ENCODE measurements at regions not wholly inside any gene's neighbourhood (a gene's known extent, or its start where the extent isn't known, plus 50 kb on each side); places are given as distances from the start of the nearest gene placed in this dataset.

- H3K9me3 ChIP-seq (ENCODE audit: control insufficient read depth in 2 of 2, insufficient read depth in 1 of 2, low read depth in 1 of 2, low read length in 1 of 2), result no peaks in the 10 kb centered on the region
- DNase-seq (no peak), FAIRE-seq (no peak)
- 56 to 69% (median 58%) methylated on average over 3 of the region's 3 CpGs for WGBS, 3 donors
- no peaks in the 10 kb centered on the region for H3K4me1 ChIP-seq (ENCODE audit: control insufficient read depth in 3 of 3, insufficient read depth in 2 of 3, low read depth in 1 of 3, low read length in 2 of 3)
- no peaks in the 10 kb centered on the region for H3K27me3 ChIP-seq (ENCODE audit: control insufficient read depth in 3 of 3, insufficient read depth in 3 of 3, low read length in 3 of 3)
- H3K27ac ChIP-seq (ENCODE audit: low read depth in 1 of 3, low read length in 2 of 3), result no peak overlapping the region
- H3K36me3 ChIP-seq (ENCODE audit: control insufficient read depth in 3 of 3, insufficient read depth in 2 of 3, low read depth in 1 of 3, low read length in 3 of 3), result no peaks in the 10 kb centered on the region
- H3K4me3 ChIP-seq (ENCODE audit: low read depth in 1 of 3, low read length in 3 of 3), result no peak overlapping the region
These were observed 283.9 kb upstream of the EEF2KMT start for GRCh38 chr16:5381481-5381880.

- Histone ChIP-seq H3K4me3 (ENCODE audit: low read depth in 1 of 3, low read length in 3 of 3) (no peak overlapping the region), H3K36me3 (ENCODE audit: control insufficient read depth in 3 of 3, insufficient read depth in 2 of 3, low read depth in 1 of 3, low read length in 3 of 3) (no peaks in the 10 kb centered on the region), H3K4me1 (ENCODE audit: control insufficient read depth in 3 of 3, insufficient read depth in 2 of 3, low read depth in 1 of 3, low read length in 2 of 3) (no peaks in the 10 kb centered on the region), H3K27me3 (ENCODE audit: control insufficient read depth in 3 of 3, insufficient read depth in 3 of 3, low read length in 3 of 3) (no peaks in the 10 kb centered on the region), H3K9me3 (ENCODE audit: control insufficient read depth in 2 of 2, insufficient read depth in 1 of 2, low read depth in 1 of 2, low read length in 1 of 2) (no peaks in the 10 kb centered on the region), H3K27ac (ENCODE audit: low read depth in 1 of 3, low read length in 2 of 3) (no peak overlapping the region)
- no peak for DNase-seq
- WGBS, 3 donors, result 76 to 88% (median 79%) methylated on average over 10 of the region's 10 CpGs
- FAIRE-seq, result no peak
These were observed 282.4 kb upstream of the EEF2KMT start for GRCh38 chr16:5379954-5380353.

DNA sequence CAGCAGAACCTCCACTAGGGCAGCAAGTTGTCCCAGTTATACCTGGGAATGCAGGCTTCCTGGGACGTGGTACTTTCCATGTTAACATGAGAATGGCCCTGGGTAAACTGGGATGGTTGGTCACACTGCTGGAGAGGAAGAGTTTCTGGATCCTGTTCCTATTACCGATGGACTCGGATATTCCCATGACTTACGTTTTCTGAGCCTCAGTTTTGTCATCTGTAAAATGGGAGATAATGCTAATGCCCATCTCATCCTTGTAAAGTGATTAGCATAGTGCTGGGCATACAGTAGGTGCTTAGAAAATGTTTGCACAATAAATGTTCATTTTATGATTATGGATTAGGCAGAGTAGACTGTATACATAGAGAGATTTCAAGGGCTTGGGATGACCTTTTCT lies 280.9 kb upstream of the EEF2KMT start:
- Histone ChIP-seq H3K27me3 (ENCODE audit: control insufficient read depth in 3 of 3, insufficient read depth in 3 of 3, low read length in 3 of 3) (no peaks in the 10 kb centered on the region), H3K27ac (ENCODE audit: low read depth in 1 of 3, low read length in 2 of 3) (no peak overlapping the region), H3K36me3 (ENCODE audit: control insufficient read depth in 3 of 3, insufficient read depth in 2 of 3, low read depth in 1 of 3, low read length in 3 of 3) (no peaks in the 10 kb centered on the region), H3K9me3 (ENCODE audit: control insufficient read depth in 2 of 2, insufficient read depth in 1 of 2, low read depth in 1 of 2, low read length in 1 of 2) (no peaks in the 10 kb centered on the region), H3K4me1 (ENCODE audit: control insufficient read depth in 3 of 3, insufficient read depth in 2 of 3, low read depth in 1 of 3, low read length in 2 of 3) (no peaks in the 10 kb centered on the region), H3K4me3 (ENCODE audit: low read depth in 1 of 3, low read length in 3 of 3) (no peak overlapping the region)
- FAIRE-seq (no peak), DNase-seq (no peak)
- WGBS, 3 donors, result 72 to 78% (median 74%) methylated on average over 4 of the region's 4 CpGs

DNA sequence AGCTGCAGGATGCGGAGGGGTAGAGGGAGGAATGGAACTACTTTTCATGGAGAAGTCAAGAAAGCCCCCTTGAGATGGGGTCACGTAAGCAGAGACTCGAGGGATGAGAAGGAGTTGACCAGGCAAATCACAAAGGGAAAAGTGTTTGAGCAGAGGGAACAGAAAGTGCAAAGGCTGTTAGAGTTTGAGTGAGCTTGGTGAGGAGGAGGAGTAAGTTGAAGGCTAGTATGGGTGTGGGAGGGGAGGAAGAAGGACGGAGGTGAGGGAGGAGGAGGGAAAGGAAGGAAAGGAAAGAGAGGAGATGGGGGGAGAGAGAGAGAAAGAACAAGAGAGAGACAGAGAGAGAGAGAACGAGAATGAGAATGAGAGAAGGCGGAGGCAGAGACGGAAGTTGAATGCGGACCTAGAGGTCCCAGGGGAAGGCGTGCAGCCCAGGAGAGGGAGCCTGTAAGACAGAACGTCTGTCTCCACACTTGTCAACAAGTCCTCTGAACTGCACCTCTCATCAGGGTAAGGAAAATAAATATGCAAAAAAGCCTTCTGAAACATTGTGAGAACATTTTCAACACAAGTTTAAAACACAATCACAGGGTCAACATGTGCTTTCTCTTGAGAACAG lies 279.8 kb upstream of the EEF2KMT start:
- no peaks in the 10 kb centered on the region for H3K27me3 ChIP-seq (ENCODE audit: control insufficient read depth in 3 of 3, insufficient read depth in 3 of 3, low read length in 3 of 3)
- DNase-seq, result no peak
- H3K9me3 ChIP-seq (ENCODE audit: control insufficient read depth in 2 of 2, insufficient read depth in 1 of 2, low read depth in 1 of 2, low read length in 1 of 2), result no peaks in the 10 kb centered on the region
- no peaks in the 10 kb centered on the region for H3K36me3 ChIP-seq (ENCODE audit: control insufficient read depth in 3 of 3, insufficient read depth in 2 of 3, low read depth in 1 of 3, low read length in 3 of 3)
- no peak overlapping the region for H3K4me3 ChIP-seq (ENCODE audit: low read depth in 1 of 3, low read length in 3 of 3)
- H3K27ac ChIP-seq (ENCODE audit: low read depth in 1 of 3, low read length in 2 of 3), result no peak overlapping the region
- 38 to 56% (median 50%) methylated on average over 10 of the region's 10 CpGs for WGBS, 3 donors
- no peaks in the 10 kb centered on the region for H3K4me1 ChIP-seq (ENCODE audit: control insufficient read depth in 3 of 3, insufficient read depth in 2 of 3, low read depth in 1 of 3, low read length in 2 of 3)
- no peak for FAIRE-seq

- WGBS, 3 donors, result 23 to 58% (median 37%) methylated on average over 4 of the region's 4 CpGs
- no peaks in the 10 kb centered on the region for H3K36me3 ChIP-seq (ENCODE audit: control insufficient read depth in 3 of 3, insufficient read depth in 2 of 3, low read depth in 1 of 3, low read length in 3 of 3)
- H3K4me3 ChIP-seq (ENCODE audit: low read depth in 1 of 3, low read length in 3 of 3), result no peak overlapping the region
- FAIRE-seq, result no peak
- no peak for DNase-seq
- no peaks in the 10 kb centered on the region for H3K4me1 ChIP-seq (ENCODE audit: control insufficient read depth in 3 of 3, insufficient read depth in 2 of 3, low read depth in 1 of 3, low read length in 2 of 3)
- peaks cover 0 to 2% (median 0%) of the 10 kb centered on the region in 3 donors for H3K27me3 ChIP-seq (ENCODE audit: control insufficient read depth in 3 of 3, insufficient read depth in 3 of 3, low read length in 3 of 3)
- no peak overlapping the region for H3K27ac ChIP-seq (ENCODE audit: low read depth in 1 of 3, low read length in 2 of 3)
- H3K9me3 ChIP-seq (ENCODE audit: control insufficient read depth in 2 of 2, insufficient read depth in 1 of 2, low read depth in 1 of 2, low read length in 1 of 2), result no peaks in the 10 kb centered on the region
These were observed 276.6 kb upstream of the EEF2KMT start for GRCh38 chr16:5374184-5374583.

DNA sequence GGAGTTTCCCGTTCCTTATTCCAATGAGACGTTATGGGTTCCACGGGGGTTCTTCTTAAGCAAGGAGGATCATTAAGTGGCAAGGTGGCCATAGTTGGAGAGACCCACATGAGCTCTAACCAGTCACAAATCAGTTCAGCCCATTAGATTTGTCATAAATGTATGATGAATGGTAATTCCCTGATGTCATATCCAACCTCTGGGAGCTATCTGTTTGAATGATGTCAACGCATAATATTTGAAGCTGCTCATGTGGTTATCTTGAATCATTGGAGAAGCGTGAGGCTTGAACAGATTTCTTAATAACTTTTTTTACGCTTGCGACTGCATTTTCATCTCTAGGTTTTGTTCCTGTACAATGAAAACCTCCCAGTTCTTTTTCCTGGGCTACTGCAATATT lies 270.4 kb upstream of the EEF2KMT start:
- Histone ChIP-seq H3K4me3 (ENCODE audit: low read depth in 1 of 3, low read length in 3 of 3) (no peak overlapping the region), H3K9me3 (ENCODE audit: control insufficient read depth in 2 of 2, insufficient read depth in 1 of 2, low read depth in 1 of 2, low read length in 1 of 2) (no peaks in the 10 kb centered on the region), H3K27ac (ENCODE audit: low read depth in 1 of 3, low read length in 2 of 3) (no peak overlapping the region), H3K36me3 (ENCODE audit: control insufficient read depth in 3 of 3, insufficient read depth in 2 of 3, low read depth in 1 of 3, low read length in 3 of 3) (no peaks in the 10 kb centered on the region), H3K4me1 (ENCODE audit: control insufficient read depth in 3 of 3, insufficient read depth in 2 of 3, low read depth in 1 of 3, low read length in 2 of 3) (no peaks in the 10 kb centered on the region), H3K27me3 (ENCODE audit: control insufficient read depth in 3 of 3, insufficient read depth in 3 of 3, low read length in 3 of 3) (peaks cover 0 to 2% (median 0%) of the 10 kb centered on the region in 3 donors)
- DNase-seq, result no peak
- FAIRE-seq, result no peak
- 79 to 89% (median 89%) methylated on average over 7 of the region's 7 CpGs for WGBS, 3 donors

DNA sequence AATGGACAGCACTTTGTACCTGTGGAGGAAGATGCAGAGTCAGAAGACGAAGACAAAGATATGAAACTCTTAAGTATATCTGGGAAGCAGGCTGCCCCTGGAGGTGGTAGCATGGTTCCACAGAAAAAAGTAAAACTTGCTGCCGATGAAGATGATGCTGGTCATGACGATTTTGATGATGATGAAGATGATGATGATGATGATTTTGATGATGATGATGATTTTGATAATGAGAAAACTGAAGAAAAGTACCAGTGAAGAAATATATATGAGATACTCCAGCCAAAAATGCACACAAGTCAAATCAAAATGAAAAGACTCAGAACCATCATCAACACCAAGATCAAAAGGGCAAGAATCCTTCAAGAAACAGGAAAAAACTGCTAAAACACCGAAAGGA lies 268.5 kb upstream of the EEF2KMT start:
- H3K27me3 ChIP-seq (ENCODE audit: control insufficient read depth in 3 of 3, insufficient read depth in 3 of 3, low read length in 3 of 3), result no peaks in the 10 kb centered on the region
- no peaks in the 10 kb centered on the region for H3K9me3 ChIP-seq (ENCODE audit: control insufficient read depth in 2 of 2, insufficient read depth in 1 of 2, low read depth in 1 of 2, low read length in 1 of 2)
- DNase-seq (no peak), FAIRE-seq (no peak)
- no peak overlapping the region for H3K4me3 ChIP-seq (ENCODE audit: low read depth in 1 of 3, low read length in 3 of 3)
- H3K4me1 ChIP-seq (ENCODE audit: control insufficient read depth in 3 of 3, insufficient read depth in 2 of 3, low read depth in 1 of 3, low read length in 2 of 3), result no peaks in the 10 kb centered on the region
- H3K27ac ChIP-seq (ENCODE audit: low read depth in 1 of 3, low read length in 2 of 3), result no peak overlapping the region
- 41 to 69% (median 63%) methylated on average over 4 of the region's 4 CpGs for WGBS, 3 donors
- H3K36me3 ChIP-seq (ENCODE audit: control insufficient read depth in 3 of 3, insufficient read depth in 2 of 3, low read depth in 1 of 3, low read length in 3 of 3), result no peaks in the 10 kb centered on the region

DNA sequence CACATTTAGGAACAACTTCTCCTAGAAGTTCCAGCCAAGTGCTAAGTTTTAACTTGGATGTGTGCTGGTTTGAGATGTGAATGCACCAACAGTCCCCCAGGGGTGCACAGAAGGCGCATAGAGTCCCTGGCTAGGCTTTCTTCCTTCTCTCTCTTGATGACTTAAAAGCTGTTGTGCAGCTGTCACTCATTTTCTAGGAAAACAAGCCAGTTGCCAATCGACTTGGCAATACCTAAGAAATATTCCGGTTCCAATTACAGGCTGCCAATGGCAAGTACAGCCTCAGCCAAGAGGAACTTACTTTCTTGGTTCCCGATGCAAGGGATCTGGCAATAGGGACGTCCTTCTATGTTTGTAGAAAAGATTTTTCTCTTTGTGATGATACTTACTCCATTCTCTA lies 266.6 kb upstream of the EEF2KMT start:
- no peak overlapping the region for H3K27ac ChIP-seq (ENCODE audit: low read depth in 1 of 3, low read length in 2 of 3)
- no peaks in the 10 kb centered on the region for H3K4me1 ChIP-seq (ENCODE audit: control insufficient read depth in 3 of 3, insufficient read depth in 2 of 3, low read depth in 1 of 3, low read length in 2 of 3)
- no peaks in the 10 kb centered on the region for H3K9me3 ChIP-seq (ENCODE audit: control insufficient read depth in 2 of 2, insufficient read depth in 1 of 2, low read depth in 1 of 2, low read length in 1 of 2)
- H3K4me3 ChIP-seq (ENCODE audit: low read depth in 1 of 3, low read length in 3 of 3), result no peak overlapping the region
- DNase-seq, result no peak
- H3K36me3 ChIP-seq (ENCODE audit: control insufficient read depth in 3 of 3, insufficient read depth in 2 of 3, low read depth in 1 of 3, low read length in 3 of 3), result no peaks in the 10 kb centered on the region
- 68 to 73% (median 69%) methylated on average over 5 of the region's 5 CpGs for WGBS, 3 donors
- H3K27me3 ChIP-seq (ENCODE audit: control insufficient read depth in 3 of 3, insufficient read depth in 3 of 3, low read length in 3 of 3), result no peaks in the 10 kb centered on the region
- no peak for FAIRE-seq

GRCh38 chr16:5361322-5361721 lies 263.7 kb upstream of the EEF2KMT start:
- Histone ChIP-seq H3K27me3 (ENCODE audit: control insufficient read depth in 3 of 3, insufficient read depth in 3 of 3, low read length in 3 of 3) (no peaks in the 10 kb centered on the region), H3K27ac (ENCODE audit: low read depth in 1 of 3, low read length in 2 of 3) (no peak overlapping the region), H3K36me3 (ENCODE audit: control insufficient read depth in 3 of 3, insufficient read depth in 2 of 3, low read depth in 1 of 3, low read length in 3 of 3) (no peaks in the 10 kb centered on the region), H3K4me3 (ENCODE audit: low read depth in 1 of 3, low read length in 3 of 3) (no peak overlapping the region), H3K4me1 (ENCODE audit: control insufficient read depth in 3 of 3, insufficient read depth in 2 of 3, low read depth in 1 of 3, low read length in 2 of 3) (no peaks in the 10 kb centered on the region), H3K9me3 (ENCODE audit: control insufficient read depth in 2 of 2, insufficient read depth in 1 of 2, low read depth in 1 of 2, low read length in 1 of 2) (no peaks in the 10 kb centered on the region)
- 19 to 56% (median 30%) methylated on average over 5 of the region's 5 CpGs for WGBS, 3 donors
- DNase-seq (no peak), FAIRE-seq (no peak)

Data from small intestine (tissue), 7 donors.